ENCODE measurements at regions not wholly inside any gene's neighbourhood (a gene's known extent, or its start where the extent isn't known, plus 50 kb on each side); places are given as distances from the start of the nearest gene placed in this dataset.

- TF ChIP-seq CTCF (IDR thresholded peaks at IDR 0.05 in 8 of 11, conservative IDR thresholded peaks at IDR 0.05 in 3 of 11) = no peak
- TF ChIP-seq POLR2A (IDR thresholded peaks at IDR 0.05) = no peak
Measured at GRCh38 chr10:62491597-62491996, 117.4 kb downstream of the ZNF365 start.

Data from spleen (tissue), 7 donors.